ENCODE measurements at regions not wholly inside any gene's neighbourhood (a gene's known extent, or its start where the extent isn't known, plus 50 kb on each side); places are given as distances from the start of the nearest gene placed in this dataset.

- TF ChIP-seq GATA3 (IDR thresholded peaks at IDR 0.05; ENCODE audit: low read depth, low read length) (no peak), GATA2 (IDR thresholded peaks at IDR 0.05; ENCODE audit: low read depth, low read length) (no peak)
Measured at GRCh38 chr3:44032487-44032886, 209.2 kb upstream of the TOPAZ1 start.

All from SH-SY5Y (cell line).